ENCODE measurements at regions not wholly inside any gene's neighbourhood (a gene's known extent, or its start where the extent isn't known, plus 50 kb on each side); places are given as distances from the start of the nearest gene placed in this dataset.

GRCh38 chr6:119871520-119871919 lies 522.0 kb upstream of the MAN1A1 start:
- DNase-seq (ENCODE audit: low read depth) = no peak
- TF ChIP-seq CTCF (IDR thresholded peaks at IDR 0.05; ENCODE audit: low read length, missing control alignments) = no peak
- no peak overlapping the region for H3K4me3 ChIP-seq (replicated peaks; ENCODE audit: low read depth, low read length)

GRCh38 chr6:119865466-119866350 lies 516.1 kb upstream of the MAN1A1 start:
- TF ChIP-seq CTCF (IDR thresholded peaks at IDR 0.05; ENCODE audit: low read length, missing control alignments) = no peak
- H3K4me3 ChIP-seq (replicated peaks; ENCODE audit: low read depth, low read length) = no peak overlapping the region
- no peak for DNase-seq (ENCODE audit: low read depth)

GRCh38 chr6:119862719-119863118 lies 513.2 kb upstream of the MAN1A1 start:
- TF ChIP-seq CTCF (IDR thresholded peaks at IDR 0.05; ENCODE audit: low read length, missing control alignments) = no peak
- no peak overlapping the region for H3K4me3 ChIP-seq (replicated peaks; ENCODE audit: low read depth, low read length)
- DNase-seq (ENCODE audit: low read depth) = no peak

GRCh38 chr6:119858901-119859300 lies 509.3 kb upstream of the MAN1A1 start:
- DNase-seq (ENCODE audit: low read depth) = no peak
- H3K4me3 ChIP-seq (replicated peaks; ENCODE audit: low read depth, low read length) = no peak overlapping the region
- TF ChIP-seq CTCF (IDR thresholded peaks at IDR 0.05; ENCODE audit: low read length, missing control alignments) = no peak

- no peak for TF ChIP-seq CTCF (IDR thresholded peaks at IDR 0.05; ENCODE audit: low read length, missing control alignments)
- H3K4me3 ChIP-seq (replicated peaks; ENCODE audit: low read depth, low read length) = peak overlapping the region; percentile 6
- no peak for DNase-seq (ENCODE audit: low read depth)
These were observed 506.6 kb upstream of the MAN1A1 start for GRCh38 chr6:119856136-119856535.

GRCh38 chr6:119848696-119849095 lies 499.1 kb upstream of the MAN1A1 start:
- H3K4me3 ChIP-seq (replicated peaks; ENCODE audit: low read depth, low read length) = no peak overlapping the region
- no peak for TF ChIP-seq CTCF (IDR thresholded peaks at IDR 0.05; ENCODE audit: low read length, missing control alignments)
- DNase-seq (ENCODE audit: low read depth) = no peak

- H3K4me3 ChIP-seq (replicated peaks; ENCODE audit: low read depth, low read length) = no peak overlapping the region
- DNase-seq (ENCODE audit: low read depth) = no peak
- no peak for TF ChIP-seq CTCF (IDR thresholded peaks at IDR 0.05; ENCODE audit: low read length, missing control alignments)
These were observed 495.6 kb upstream of the MAN1A1 start for GRCh38 chr6:119845161-119845560.

All from fibroblast of pulmonary artery (primary cell).